Gastrocnemius medialis (tissue), 4 donors: ENCODE measurements at regions not wholly inside any gene's neighbourhood (a gene's known extent, or its start where the extent isn't known, plus 50 kb on each side); places are given as distances from the start of the nearest gene placed in this dataset.
A peak's percentile ranks its signal among the peaks of the same experiment; 100 is the strongest.

Experiments used
- ATAC-seq, 2 donors: fragments of 150-250 bp; one replicate each; pipeline ENCODE4 v1.9.1; 2016
- DNase-seq, 2 donors: peaks; one replicate each; pipeline ENCODE4 v3.0.0-alpha.2; 2019
- H3K27ac ChIP-seq, 4 donors: fragments of 200-600 bp; sonication (generic); 1 replicate in 1 of 4; 2 replicates in 3 of 4; pipeline ENCODE4 v1.5.1; 2016 to 2018; ENCODE audit warnings: mild to moderate bottlenecking in 2 of 4, moderate library complexity in 1 of 4
- H3K27me3 ChIP-seq, 3 donors: fragments of 200-600 bp; sonication (generic) in 2 of 3; 1 replicate in 1 of 3; 2 replicates in 2 of 3; pipeline versions ENCODE4 v1.5.1 to v1.6.0; 2016 to 2019; ENCODE audit warnings: mild to moderate bottlenecking in 1 of 3, moderate library complexity in 1 of 3
- H3K36me3 ChIP-seq, 2 donors: fragments of 200-600 bp; sonication (generic) in 1 of 2; one replicate each; pipeline ENCODE4 v1.5.1; 2017 to 2018
- H3K4me1 ChIP-seq, 2 donors: fragments of 200-600 bp; sonication (generic) in 1 of 2; one replicate each; pipeline ENCODE4 v1.5.1; 2016 to 2017; ENCODE audit warnings: mild to moderate bottlenecking in 2 of 2
- H3K4me3 ChIP-seq, 4 donors: fragments of 200-600 bp; sonication (generic) in 3 of 4; 1 replicate in 1 of 4; 2 replicates in 3 of 4; pipeline ENCODE4 v1.5.1; 2016 to 2019; ENCODE audit warnings: mild to moderate bottlenecking in 2 of 4
- H3K9me3 ChIP-seq, 3 donors: fragments of 200-600 bp; sonication (generic) in 2 of 3; 1 replicate in 1 of 3; 2 replicates in 2 of 3; pipeline ENCODE4 v1.5.1; 2016 to 2019
- CTCF ChIP-seq, 5 experiments: fragments of 450-650 bp in 3 of 5; fragments of 200-600 bp in 2 of 5; sonication (generic) in 2 of 5; IDR thresholded peaks in 4 of 5; conservative IDR thresholded peaks in 1 of 5; 1 replicate in 4 of 5; 2 replicates in 1 of 5; pipeline ENCODE4 v1.5.1; 2016 to 2019; ENCODE audit warnings: antibody characterized with exemption in 5 of 5, mild to moderate bottlenecking in 3 of 5, moderate library complexity in 3 of 5
- POLR2A ChIP-seq, 2 donors: fragments of 450-650 bp; IDR thresholded peaks; one replicate each; pipeline ENCODE4 v1.6.1; 2017; ENCODE audit warnings: antibody characterized with exemption in 2 of 2, mild to moderate bottlenecking in 2 of 2, moderate library complexity in 2 of 2
- in situ Hi-C, 4 donors: fragments of 200-750 bp; cut with MboI; loops; one replicate each; pipeline versions ENCODE4 v1.15.0 to v1.8.0; 2017; ENCODE audit warnings: low sequenced_read_pairs in 4 of 4
- intact Hi-C: fragments of 100-400 bp; cut with DNase I; formaldehyde crosslinking; loops from one replicate; pipeline ENCODE4 v1.15.1; 2023; ENCODE audit warnings: low total_unique reads

- ATAC-seq (peak in 1 of 2 donors; percentile 0), DNase-seq (no peak)
- Histone ChIP-seq H3K36me3 (no peaks in the 10 kb centered on the region), H3K4me1 (peaks cover 48 to 50% of the 10 kb centered on the region in 2 donors), H3K27ac (peak overlapping the region; percentile 98 to 100 (median 99)), H3K4me3 (peak overlapping the region; percentile 84 to 99 (median 90)), H3K27me3 (no peaks in the 10 kb centered on the region), H3K9me3 (no peaks in the 10 kb centered on the region)
- in situ Hi-C loops = loop anchor here in 1 of 4 donors (10.0 kb wide), 1 partner anchor 129 kb away; the partner anchor contains the start of gene TRIM13
- TF ChIP-seq CTCF (IDR thresholded peaks at IDR 0.05 in 4 of 5, conservative IDR thresholded peaks at IDR 0.05 in 1 of 5) (no peak), POLR2A (IDR thresholded peaks at IDR 0.05) (no peak)
- intact Hi-C loops = loop anchor here (1.0 to 5.0 kb wide), 3 partner anchors 41 to 1329 kb away; partner anchors contain the start of genes INTS6 and SPRYD7
These were observed 108.2 kb downstream of the KCNRG start for GRCh38 chr13:50123515-50123861.

- peak in 1 of 5 experiments; percentile 36 for TF ChIP-seq CTCF (IDR thresholded peaks at IDR 0.05 in 4 of 5, conservative IDR thresholded peaks at IDR 0.05 in 1 of 5)
- peak; percentile 97 for TF ChIP-seq POLR2A (IDR thresholded peaks at IDR 0.05)
- ATAC-seq = peak; percentile 68 to 70
- H3K4me1 ChIP-seq = peaks cover 48 to 49% of the 10 kb centered on the region in 2 donors
- intact Hi-C loops (loop anchor here (1.0 to 5.0 kb wide), 6 partner anchors 42 to 1328 kb away; partner anchors contain the start of genes INTS6, SPRYD7 and TRIM13), in situ Hi-C loops (loop anchor here in 1 of 4 donors (10.0 kb wide), 1 partner anchor 129 kb away; the partner anchor contains the start of gene TRIM13)
- no peaks in the 10 kb centered on the region for H3K9me3 ChIP-seq
- H3K27me3 ChIP-seq = no peaks in the 10 kb centered on the region
- H3K36me3 ChIP-seq = no peaks in the 10 kb centered on the region
- DNase-seq = peak; percentile 90 to 99
- H3K27ac ChIP-seq = peak overlapping the region; percentile 98 to 100 (median 99)
- peak overlapping the region; percentile 84 to 99 (median 90) for H3K4me3 ChIP-seq
These were observed 108.8 kb downstream of the KCNRG start for GRCh38 chr13:50123862-50124535.

- Histone ChIP-seq H3K27ac (peak overlapping the region; percentile 98 to 100 (median 99)), H3K9me3 (no peaks in the 10 kb centered on the region), H3K4me3 (peak overlapping the region; percentile 84 to 99 (median 90)), H3K4me1 (peaks cover 44 to 52% of the 10 kb centered on the region in 2 donors), H3K36me3 (no peaks in the 10 kb centered on the region), H3K27me3 (no peaks in the 10 kb centered on the region)
- peak in 1 of 2 donors; percentile 99 for DNase-seq
- peak; percentile 17 to 23 for ATAC-seq
- no peak for TF ChIP-seq CTCF (IDR thresholded peaks at IDR 0.05 in 4 of 5, conservative IDR thresholded peaks at IDR 0.05 in 1 of 5)
- no peak for TF ChIP-seq POLR2A (IDR thresholded peaks at IDR 0.05)
- intact Hi-C loops = loop anchor here (1.0 to 5.0 kb wide), 9 partner anchors 98 to 1678 kb away; partner anchors contain the start of genes DHRS12, INTS6, KPNA3 and SPRYD7
- in situ Hi-C loops = loop anchor here in 2 of 4 donors (5.0 to 10.0 kb wide), 2 partner anchors 37 to 130 kb away; partner anchors contain the start of gene TRIM13 (in 1 of the 2)
These were observed 109.5 kb downstream of the KCNRG start for GRCh38 chr13:50124536-50125303.

- DNase-seq (no peak), ATAC-seq (peak; percentile 25 to 33)
- no peaks in the 10 kb centered on the region for H3K36me3 ChIP-seq
- H3K4me1 ChIP-seq = peaks cover 39 to 52% of the 10 kb centered on the region in 2 donors
- H3K4me3 ChIP-seq = peak overlapping the region; percentile 84 to 99 (median 90)
- TF ChIP-seq CTCF (IDR thresholded peaks at IDR 0.05 in 4 of 5, conservative IDR thresholded peaks at IDR 0.05 in 1 of 5) = no peak
- TF ChIP-seq POLR2A (IDR thresholded peaks at IDR 0.05) = no peak
- H3K9me3 ChIP-seq = no peaks in the 10 kb centered on the region
- no peaks in the 10 kb centered on the region for H3K27me3 ChIP-seq
- intact Hi-C loops (loop anchor here (1.0 to 5.0 kb wide), 5 partner anchors 97 to 1677 kb away; partner anchors contain the start of genes DHRS12 and KPNA3), in situ Hi-C loops (loop anchor here in 2 of 4 donors (5.0 to 10.0 kb wide), 2 partner anchors 38 to 130 kb away; partner anchors contain the start of gene TRIM13 (in 1 of the 2))
- H3K27ac ChIP-seq = peak overlapping the region; percentile 98 to 100 (median 99)
These were observed 110.0 kb downstream of the KCNRG start for GRCh38 chr13:50125304-50125553.
